ENCODE measurements at regions not wholly inside any gene's neighbourhood (a gene's known extent, or its start where the extent isn't known, plus 50 kb on each side); places are given as distances from the start of the nearest gene placed in this dataset.

DNA sequence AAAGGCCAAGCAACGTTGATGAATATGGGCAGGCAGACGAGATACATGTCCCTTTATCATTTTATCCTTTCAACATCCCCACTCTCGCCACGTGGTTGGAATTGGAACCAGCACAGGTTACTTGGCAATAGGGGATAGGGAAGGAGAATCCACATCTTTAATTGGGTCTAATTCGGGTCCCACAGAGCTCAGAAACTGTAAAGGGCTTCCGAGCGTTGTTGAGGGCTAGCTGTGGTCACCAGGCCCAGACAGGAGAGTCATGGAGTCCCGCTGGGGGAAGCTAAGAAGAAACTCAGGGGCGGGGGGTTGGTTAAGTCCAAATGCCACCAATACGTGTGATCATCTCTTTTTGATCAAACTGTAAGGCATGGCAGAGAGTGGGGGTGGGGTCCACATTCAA lies 271.3 kb upstream of the ZFHX3 start:
- Histone ChIP-seq H3K79me2 (ENCODE audit: insufficient read depth, low read length) (no peaks in the 10 kb centered on the region), H3K9me2 (ENCODE audit: low read depth, low read length) (no peaks in the 10 kb centered on the region), H3K9me3 (ENCODE audit: low read length) (no peaks in the 10 kb centered on the region), H3K4me2 (ENCODE audit: low read length) (no peak overlapping the region), H3K27ac (ENCODE audit: low read depth, low read length, poor library complexity, severe bottlenecking) (no peak overlapping the region), H3F3A (ENCODE audit: insufficient read depth, low read length) (no peaks in the 10 kb centered on the region), H3K4me1 (ENCODE audit: insufficient read depth, low read length, severe bottlenecking) (no peaks in the 10 kb centered on the region), H3K36me3 (ENCODE audit: insufficient read depth, low read length) (no peaks in the 10 kb centered on the region), H3K27me3 (ENCODE audit: insufficient read depth, low read length) (peaks cover 5% of the 10 kb centered on the region; the same call in 1 of the 2 replicates), H4K20me1 (ENCODE audit: insufficient read depth, low read length) (no peaks in the 10 kb centered on the region), H3K4me3 (ENCODE audit: low read depth, low read length, poor library complexity, severe bottlenecking) (no peak overlapping the region), H3K9ac (ENCODE audit: low read length) (no peak overlapping the region), H2AFZ (ENCODE audit: low read length) (no peak overlapping the region)
- TF ChIP-seq EZH2 (IDR thresholded peaks at IDR 0.05; ENCODE audit: borderline replicate concordance, low read length) = no peak
- TF ChIP-seq, protein P1, sequence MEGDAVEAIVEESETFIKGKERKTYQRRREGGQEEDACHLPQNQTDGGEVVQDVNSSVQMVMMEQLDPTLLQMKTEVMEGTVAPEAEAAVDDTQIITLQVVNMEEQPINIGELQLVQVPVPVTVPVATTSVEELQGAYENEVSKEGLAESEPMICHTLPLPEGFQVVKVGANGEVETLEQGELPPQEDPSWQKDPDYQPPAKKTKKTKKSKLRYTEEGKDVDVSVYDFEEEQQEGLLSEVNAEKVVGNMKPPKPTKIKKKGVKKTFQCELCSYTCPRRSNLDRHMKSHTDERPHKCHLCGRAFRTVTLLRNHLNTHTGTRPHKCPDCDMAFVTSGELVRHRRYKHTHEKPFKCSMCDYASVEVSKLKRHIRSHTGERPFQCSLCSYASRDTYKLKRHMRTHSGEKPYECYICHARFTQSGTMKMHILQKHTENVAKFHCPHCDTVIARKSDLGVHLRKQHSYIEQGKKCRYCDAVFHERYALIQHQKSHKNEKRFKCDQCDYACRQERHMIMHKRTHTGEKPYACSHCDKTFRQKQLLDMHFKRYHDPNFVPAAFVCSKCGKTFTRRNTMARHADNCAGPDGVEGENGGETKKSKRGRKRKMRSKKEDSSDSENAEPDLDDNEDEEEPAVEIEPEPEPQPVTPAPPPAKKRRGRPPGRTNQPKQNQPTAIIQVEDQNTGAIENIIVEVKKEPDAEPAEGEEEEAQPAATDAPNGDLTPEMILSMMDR (IDR thresholded peaks at IDR 0.05; ENCODE audit: low read length) = no peak

DNA sequence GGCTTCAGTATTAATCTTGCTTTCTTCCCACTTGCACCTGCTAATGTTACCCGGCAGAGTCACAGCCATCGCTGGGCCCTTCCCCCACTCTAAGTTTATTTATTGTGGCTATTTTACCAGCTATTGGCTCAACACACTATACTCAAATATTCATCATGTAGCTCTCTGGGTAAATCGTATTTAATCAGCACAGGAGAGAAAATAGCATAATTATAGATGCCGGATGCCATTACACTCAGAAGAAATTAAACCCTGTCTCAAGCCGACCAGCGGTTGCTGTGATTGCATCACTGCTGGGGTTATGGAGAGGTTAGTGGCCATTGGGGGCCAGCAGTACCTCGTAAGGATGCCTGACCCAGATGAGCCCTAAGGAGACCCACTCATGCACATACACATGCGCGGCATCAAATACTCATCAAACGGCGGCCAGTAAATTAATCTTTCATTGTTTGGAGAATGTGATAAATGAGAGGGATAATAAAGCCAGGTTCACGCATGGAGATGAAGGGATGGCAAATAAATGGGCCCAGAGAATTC lies 269.5 kb upstream of the ZFHX3 start:
- H3K9me3 ChIP-seq (ENCODE audit: low read length) = no peaks in the 10 kb centered on the region
- H3K79me2 ChIP-seq (ENCODE audit: insufficient read depth, low read length) = no peaks in the 10 kb centered on the region
- no peak overlapping the region for H3K27ac ChIP-seq (ENCODE audit: low read depth, low read length, poor library complexity, severe bottlenecking)
- H3K4me1 ChIP-seq (ENCODE audit: insufficient read depth, low read length, severe bottlenecking) = no peaks in the 10 kb centered on the region
- no peak overlapping the region for H3K9ac ChIP-seq (ENCODE audit: low read length)
- H3F3A ChIP-seq (ENCODE audit: insufficient read depth, low read length) = no peaks in the 10 kb centered on the region
- H3K4me3 ChIP-seq (ENCODE audit: low read depth, low read length, poor library complexity, severe bottlenecking) = no peak overlapping the region
- H4K20me1 ChIP-seq (ENCODE audit: insufficient read depth, low read length) = no peaks in the 10 kb centered on the region
- H3K27me3 ChIP-seq (ENCODE audit: insufficient read depth, low read length) = peaks cover 5% of the 10 kb centered on the region; the same call in 1 of the 2 replicates
- no peaks in the 10 kb centered on the region for H3K36me3 ChIP-seq (ENCODE audit: insufficient read depth, low read length)
- TF ChIP-seq, protein P1 (IDR thresholded peaks at IDR 0.05; ENCODE audit: low read length) = no peak
- TF ChIP-seq EZH2 (IDR thresholded peaks at IDR 0.05; ENCODE audit: borderline replicate concordance, low read length) = no peak
- H3K4me2 ChIP-seq (ENCODE audit: low read length) = no peak overlapping the region
- no peaks in the 10 kb centered on the region for H3K9me2 ChIP-seq (ENCODE audit: low read depth, low read length)
- no peak overlapping the region for H2AFZ ChIP-seq (ENCODE audit: low read length)

DNA sequence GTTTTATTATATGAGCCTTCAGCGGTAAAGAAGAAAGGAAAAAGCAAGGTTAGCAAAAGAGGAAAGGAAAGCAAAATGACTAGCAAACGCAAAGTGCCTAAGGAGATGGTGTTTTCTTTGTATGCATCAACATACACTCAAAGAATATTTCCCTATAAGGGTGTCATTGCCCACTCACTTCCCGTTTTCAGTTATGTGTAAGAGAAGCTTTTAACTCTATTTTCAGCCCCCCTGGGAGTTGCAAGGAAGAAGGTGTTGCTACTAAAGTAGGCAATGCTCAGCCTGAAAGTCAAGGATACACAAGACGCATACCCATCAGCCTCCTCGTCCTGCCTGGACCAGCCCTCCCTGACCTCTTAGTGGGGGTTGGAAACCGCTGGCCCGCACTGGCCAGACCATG lies 267.7 kb upstream of the ZFHX3 start:
- Histone ChIP-seq H2AFZ (ENCODE audit: low read length) (no peak overlapping the region), H3K27me3 (ENCODE audit: insufficient read depth, low read length) (peaks cover 5% of the 10 kb centered on the region; the same call in 1 of the 2 replicates), H3K79me2 (ENCODE audit: insufficient read depth, low read length) (no peaks in the 10 kb centered on the region), H3K4me3 (ENCODE audit: low read depth, low read length, poor library complexity, severe bottlenecking) (no peak overlapping the region), H3K4me2 (ENCODE audit: low read length) (no peak overlapping the region), H3K36me3 (ENCODE audit: insufficient read depth, low read length) (no peaks in the 10 kb centered on the region), H3F3A (ENCODE audit: insufficient read depth, low read length) (no peaks in the 10 kb centered on the region), H3K4me1 (ENCODE audit: insufficient read depth, low read length, severe bottlenecking) (no peaks in the 10 kb centered on the region), H3K27ac (ENCODE audit: low read depth, low read length, poor library complexity, severe bottlenecking) (no peak overlapping the region), H4K20me1 (ENCODE audit: insufficient read depth, low read length) (no peaks in the 10 kb centered on the region), H3K9ac (ENCODE audit: low read length) (no peak overlapping the region), H3K9me3 (ENCODE audit: low read length) (no peaks in the 10 kb centered on the region), H3K9me2 (ENCODE audit: low read depth, low read length) (no peaks in the 10 kb centered on the region)
- TF ChIP-seq EZH2 (IDR thresholded peaks at IDR 0.05; ENCODE audit: borderline replicate concordance, low read length) = no peak
- TF ChIP-seq, protein P1 (IDR thresholded peaks at IDR 0.05; ENCODE audit: low read length) = no peak
